ENCODE measurements at regions not wholly inside any gene's neighbourhood (a gene's known extent, or its start where the extent isn't known, plus 50 kb on each side); places are given as distances from the start of the nearest gene placed in this dataset.

GRCh38 chr10:44467090-44467489 lies 82.2 kb upstream of the CXCL12 start:
- intact Hi-C loops (cut with DNase I; ENCODE audit: low total_unique reads): no loop called here
- TF ChIP-seq CTCF (IDR thresholded peaks at IDR 0.05) (no peak), POLR2A (IDR thresholded peaks at IDR 0.05) (no peak)
- Histone ChIP-seq H3K4me3 (no peak overlapping the region), H3K9me3 (no peaks in the 10 kb centered on the region), H3K4me1 (no peaks in the 10 kb centered on the region), H3K36me3 (no peaks in the 10 kb centered on the region), H3K27me3 (no peaks in the 10 kb centered on the region), H3K27ac (no peak overlapping the region)
- no peak for DNase-seq

- H3K4me1 ChIP-seq: no peaks in the 10 kb centered on the region
- no peaks in the 10 kb centered on the region for H3K27me3 ChIP-seq
- H3K36me3 ChIP-seq: no peaks in the 10 kb centered on the region
- no peaks in the 10 kb centered on the region for H3K9me3 ChIP-seq
- DNase-seq: no peak
- intact Hi-C loops (cut with DNase I; ENCODE audit: low total_unique reads): no loop called here
- TF ChIP-seq CTCF (IDR thresholded peaks at IDR 0.05): no peak
- no peak for TF ChIP-seq POLR2A (IDR thresholded peaks at IDR 0.05)
- no peak overlapping the region for H3K27ac ChIP-seq
- no peak overlapping the region for H3K4me3 ChIP-seq
These were observed 83.0 kb upstream of the CXCL12 start for GRCh38 chr10:44467900-44468299.

GRCh38 chr10:44468525-44468924 lies 83.6 kb upstream of the CXCL12 start:
- Histone ChIP-seq H3K4me1 (no peaks in the 10 kb centered on the region), H3K4me3 (no peak overlapping the region), H3K27me3 (no peaks in the 10 kb centered on the region), H3K27ac (no peak overlapping the region), H3K36me3 (no peaks in the 10 kb centered on the region), H3K9me3 (no peaks in the 10 kb centered on the region)
- intact Hi-C loops (cut with DNase I; ENCODE audit: low total_unique reads): no loop called here
- DNase-seq: no peak
- TF ChIP-seq POLR2A (IDR thresholded peaks at IDR 0.05): no peak
- no peak for TF ChIP-seq CTCF (IDR thresholded peaks at IDR 0.05)

GRCh38 chr10:44468965-44469364 lies 84.1 kb upstream of the CXCL12 start:
- Histone ChIP-seq H3K27me3 (no peaks in the 10 kb centered on the region), H3K4me3 (no peak overlapping the region), H3K9me3 (no peaks in the 10 kb centered on the region), H3K4me1 (no peaks in the 10 kb centered on the region), H3K27ac (no peak overlapping the region), H3K36me3 (no peaks in the 10 kb centered on the region)
- TF ChIP-seq POLR2A (IDR thresholded peaks at IDR 0.05): no peak
- no peak for DNase-seq
- intact Hi-C loops (cut with DNase I; ENCODE audit: low total_unique reads): no loop called here

GRCh38 chr10:44470784-44471183 lies 85.9 kb upstream of the CXCL12 start:
- H3K4me3 ChIP-seq: no peak overlapping the region
- H3K36me3 ChIP-seq: no peaks in the 10 kb centered on the region
- TF ChIP-seq CTCF (IDR thresholded peaks at IDR 0.05) (no peak), POLR2A (IDR thresholded peaks at IDR 0.05) (no peak)
- no peaks in the 10 kb centered on the region for H3K4me1 ChIP-seq
- no peaks in the 10 kb centered on the region for H3K9me3 ChIP-seq
- no peaks in the 10 kb centered on the region for H3K27me3 ChIP-seq
- peak overlapping the region in 1 of 2 donors; percentile 39 for H3K27ac ChIP-seq
- intact Hi-C loops (cut with DNase I; ENCODE audit: low total_unique reads): no loop called here
- peak in 1 of 2 donors; percentile 57 for DNase-seq

- peak overlapping the region in 1 of 2 donors; percentile 39 for H3K27ac ChIP-seq
- intact Hi-C loops (cut with DNase I; ENCODE audit: low total_unique reads): no loop called here
These were observed 86.5 kb upstream of the CXCL12 start for GRCh38 chr10:44471410-44471809.

More at GRCh38 chr10:44471410-44471809, 86.5 kb upstream of the CXCL12 start:
- Histone ChIP-seq H3K36me3 (no peaks in the 10 kb centered on the region), H3K27me3 (no peaks in the 10 kb centered on the region), H3K4me1 (peaks cover 0 to 4% of the 10 kb centered on the region in 2 donors), H3K4me3 (no peak overlapping the region), H3K9me3 (no peaks in the 10 kb centered on the region)
- no peak for TF ChIP-seq CTCF (IDR thresholded peaks at IDR 0.05)
- TF ChIP-seq POLR2A (IDR thresholded peaks at IDR 0.05): no peak
- no peak for DNase-seq

Measured in uterus (tissue), 3 donors.